Stimulated activated CD8-positive, alpha-beta memory T cell treated with anti-CD3 and anti-CD28 coated beads, Interleukin-2, amount 100 ng/mL, for 48 hours (primary cell): ENCODE measurements at regions not wholly inside any gene's neighbourhood (a gene's known extent, or its start where the extent isn't known, plus 50 kb on each side); places are given as distances from the start of the nearest gene placed in this dataset.
"Not testable (repeated sequence)": the region's sequence is repeated elsewhere in the genome, so short reads cannot be mapped to it uniquely, and the experiment has no call there.

ENCODE experiments used
- DNase-seq, 2 donors: peaks; one replicate each; pipeline ENCODE4 v3.0.0-alpha.2; 2020; ENCODE audit warnings: low read depth in 2 of 2

DNA sequence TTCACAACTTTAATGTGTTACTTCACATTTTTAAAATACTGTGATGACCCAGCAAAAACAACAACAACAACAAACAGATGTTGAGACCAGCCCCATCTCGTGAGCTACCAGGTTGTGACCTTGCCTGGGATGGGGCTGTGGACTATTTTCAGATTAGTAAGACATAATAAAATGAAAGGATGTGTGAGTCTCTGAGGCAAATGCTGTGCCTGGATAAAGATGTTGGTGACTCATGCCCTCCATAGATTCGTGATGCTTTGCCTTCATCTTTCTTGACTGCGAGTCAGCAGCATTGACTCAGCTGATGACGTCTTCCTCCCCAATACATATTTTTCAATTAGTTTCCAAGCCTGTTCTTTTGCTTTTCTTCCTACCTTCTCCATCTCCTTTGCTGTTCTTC is 453.0 kb upstream of the CFAP20DC start:
- DNase-seq: peak in 1 of 2 donors; percentile 7

DNA sequence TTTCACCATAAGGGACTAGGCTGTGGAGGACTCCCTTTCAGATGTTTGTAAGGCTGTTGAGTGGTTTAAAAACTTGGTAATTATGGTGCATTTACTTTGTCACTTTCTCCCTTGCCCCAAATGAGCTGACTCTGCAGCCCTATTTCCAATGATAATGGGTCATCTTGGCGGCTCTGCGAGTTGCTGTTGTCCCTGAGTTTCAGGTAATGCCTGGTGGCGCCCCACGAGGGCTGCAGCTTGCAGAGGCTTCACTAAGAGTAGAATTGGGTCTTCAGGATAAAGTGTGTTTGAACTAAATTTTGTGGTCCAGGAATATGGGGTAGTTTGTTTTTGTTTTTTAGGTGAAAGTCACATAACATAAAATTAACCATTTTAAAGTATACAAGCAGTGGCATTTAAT is 450.1 kb upstream of the CFAP20DC start:
- DNase-seq: no peak

DNA sequence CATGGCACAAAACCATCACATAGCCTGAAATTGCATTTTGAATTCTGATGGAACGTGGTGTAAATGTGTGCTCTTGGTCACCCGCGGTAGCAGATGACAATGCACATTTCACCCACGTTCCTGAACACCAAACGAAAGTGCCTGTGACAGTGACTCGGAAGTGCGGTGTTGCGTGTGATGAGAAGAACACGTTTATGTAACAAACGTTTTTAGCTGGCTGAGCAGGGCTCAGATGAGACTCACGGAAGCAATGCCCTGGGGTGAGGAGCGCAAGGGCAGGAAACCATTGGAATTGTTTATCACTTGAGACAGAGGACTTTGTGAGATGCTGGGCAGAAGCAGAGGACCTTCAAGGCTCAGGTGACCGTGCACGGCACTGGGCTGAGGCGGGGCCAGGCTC is 449.2 kb upstream of the CFAP20DC start:
- no peak for DNase-seq

DNA sequence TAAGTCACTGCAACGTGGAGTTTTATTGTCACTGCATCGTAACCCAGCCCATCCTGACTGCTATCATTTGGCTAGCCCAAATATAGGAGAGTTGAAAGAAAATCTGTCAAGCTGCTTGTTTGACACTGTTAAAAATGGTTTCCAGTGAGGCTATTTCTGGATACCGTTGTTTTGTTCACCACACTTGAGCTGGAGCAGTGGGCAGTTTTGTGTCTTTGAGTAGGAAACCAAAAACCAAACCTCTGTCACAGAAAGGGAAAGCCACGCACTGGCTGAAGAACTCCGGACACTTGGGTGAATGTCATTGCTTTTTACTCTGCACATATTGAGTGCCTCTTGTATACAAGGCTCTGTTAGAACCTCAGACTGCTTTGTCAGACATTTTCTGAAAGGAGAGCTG is 446.4 kb upstream of the CFAP20DC start:
- DNase-seq: no peak

DNA sequence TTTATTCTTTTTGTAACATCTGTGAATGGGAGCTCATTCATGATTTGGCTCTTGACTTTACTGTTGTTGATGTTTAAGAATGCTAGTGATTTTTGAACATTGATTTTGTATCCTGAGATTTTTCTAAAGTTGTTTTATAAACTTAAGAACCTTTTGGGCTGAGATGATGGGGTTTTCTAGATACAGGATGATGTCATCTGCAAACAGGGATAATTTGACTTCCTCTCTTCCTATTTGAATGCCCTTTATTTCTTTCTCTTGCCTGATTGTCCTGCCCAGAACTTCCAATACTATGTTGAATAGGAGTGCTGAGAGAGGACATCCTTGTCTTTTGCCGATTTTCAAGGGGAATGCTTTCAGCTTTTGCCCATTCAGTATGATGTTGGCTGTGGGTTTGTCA is 445.1 kb upstream of the CFAP20DC start:
- not testable (repeated sequence) for DNase-seq

GRCh38 chr3:59486520-59486919 is 436.7 kb upstream of the CFAP20DC start:
- no peak for DNase-seq

- DNase-seq: no peak
Measured at GRCh38 chr3:59483191-59483590, 433.4 kb upstream of the CFAP20DC start.

DNA sequence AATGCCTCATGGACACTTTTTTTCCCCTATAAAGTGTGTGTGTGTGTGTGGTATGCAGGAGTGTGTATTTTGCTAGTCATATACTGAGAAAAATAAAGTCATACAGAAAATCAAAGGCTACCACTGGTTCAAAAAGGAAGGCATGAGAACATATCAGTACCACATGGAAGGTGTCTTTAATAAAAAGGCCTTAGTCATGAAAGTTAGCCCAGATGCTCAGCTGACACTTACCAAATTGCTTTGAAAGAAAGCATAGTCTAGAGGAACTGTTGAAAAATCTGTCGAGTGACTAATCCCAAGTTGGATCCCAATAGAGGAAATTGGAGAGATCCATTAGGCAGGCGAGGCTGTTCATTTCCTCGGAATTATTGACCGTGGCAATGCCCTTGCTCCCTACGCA is 432.9 kb upstream of the CFAP20DC start:
- no peak for DNase-seq

DNA sequence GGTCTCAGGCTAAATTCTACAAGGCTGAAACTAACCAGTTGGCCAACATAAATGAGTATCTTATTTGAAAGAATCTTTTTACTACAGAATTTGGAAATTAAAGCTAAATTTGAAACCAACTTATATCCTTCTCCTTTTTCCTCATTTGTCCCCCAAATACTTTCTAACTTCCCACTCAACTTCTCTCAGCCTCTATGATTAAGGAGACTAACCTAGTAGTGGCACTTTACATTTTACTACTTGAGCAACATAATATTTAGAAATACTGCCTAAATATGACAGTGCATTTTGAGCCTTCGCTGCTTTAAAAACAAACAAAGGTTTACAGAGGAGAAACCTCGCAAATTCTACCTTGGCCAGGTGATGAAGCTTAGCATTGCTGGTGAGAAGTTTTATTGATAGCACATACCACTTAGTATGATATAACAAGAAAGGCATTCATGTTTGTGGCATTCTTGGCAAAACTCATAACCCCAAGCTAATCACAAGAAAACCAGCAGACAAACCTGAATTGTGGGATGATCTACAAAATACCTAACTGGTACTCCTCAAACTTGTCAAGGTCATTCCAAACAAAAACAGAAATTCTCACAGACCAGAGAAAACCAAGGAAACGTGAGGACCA is 432.1 kb upstream of the CFAP20DC start:
- DNase-seq: no peak

GRCh38 chr3:59480486-59480995 is 430.7 kb upstream of the CFAP20DC start:
- no peak for DNase-seq

DNA sequence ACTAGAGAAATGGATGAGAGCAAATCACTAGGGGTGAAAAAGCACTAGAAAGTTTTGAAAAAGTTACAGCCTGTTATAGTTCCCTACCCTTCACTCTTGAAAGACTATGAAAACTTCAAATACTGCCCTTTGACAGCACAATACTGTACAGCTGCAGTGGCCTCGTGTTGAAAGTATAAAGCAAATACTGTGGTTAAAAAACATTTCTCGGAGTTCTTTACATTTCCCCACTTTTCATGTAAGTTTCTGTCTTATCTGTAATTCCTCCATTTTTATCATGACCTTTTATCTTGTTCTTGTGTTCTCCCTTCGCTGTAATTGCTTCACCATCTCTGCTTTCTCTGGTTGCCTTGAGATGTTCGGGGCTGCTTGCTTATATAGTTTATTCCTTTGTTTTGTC is 423.8 kb upstream of the CFAP20DC start:
- DNase-seq: no peak

- no peak for DNase-seq
Measured at GRCh38 chr3:59472541-59472940, 422.7 kb upstream of the CFAP20DC start.

DNA sequence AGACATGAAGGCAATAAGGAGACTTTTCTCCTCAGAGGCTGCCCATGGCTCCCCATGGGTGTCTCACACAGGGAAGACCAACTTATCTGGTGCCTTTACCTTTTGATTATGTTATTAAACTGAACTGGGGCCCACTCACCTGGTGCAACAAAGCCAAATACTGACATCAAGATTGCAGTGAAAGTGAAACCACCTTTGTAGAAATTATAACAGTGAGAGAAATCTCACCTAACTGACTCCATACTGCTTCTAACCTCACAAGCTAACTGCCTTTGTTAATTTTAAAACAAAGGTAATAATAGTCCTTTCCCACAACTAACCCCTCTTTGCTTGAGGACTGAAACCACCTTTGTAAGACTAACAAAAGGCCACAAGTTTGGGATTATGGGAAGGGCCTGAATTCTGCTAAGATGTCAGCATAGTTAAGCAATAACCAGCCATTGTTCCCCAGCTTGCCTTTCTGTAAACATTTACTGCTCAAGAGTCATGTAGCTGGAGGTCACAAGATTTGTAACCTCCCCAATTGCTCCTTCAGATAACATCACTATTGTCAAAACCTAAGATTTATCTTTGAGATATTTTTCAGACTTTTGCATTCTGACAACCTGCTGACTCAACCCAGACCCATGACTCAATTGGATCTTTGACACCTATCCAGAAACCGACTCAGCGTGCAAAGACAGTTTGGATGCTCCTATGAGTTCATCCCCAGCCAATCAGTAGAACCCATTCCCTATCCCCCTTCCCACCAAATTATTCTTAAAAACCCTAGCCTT is 420.3 kb upstream of the CFAP20DC start:
- DNase-seq: no peak

DNA sequence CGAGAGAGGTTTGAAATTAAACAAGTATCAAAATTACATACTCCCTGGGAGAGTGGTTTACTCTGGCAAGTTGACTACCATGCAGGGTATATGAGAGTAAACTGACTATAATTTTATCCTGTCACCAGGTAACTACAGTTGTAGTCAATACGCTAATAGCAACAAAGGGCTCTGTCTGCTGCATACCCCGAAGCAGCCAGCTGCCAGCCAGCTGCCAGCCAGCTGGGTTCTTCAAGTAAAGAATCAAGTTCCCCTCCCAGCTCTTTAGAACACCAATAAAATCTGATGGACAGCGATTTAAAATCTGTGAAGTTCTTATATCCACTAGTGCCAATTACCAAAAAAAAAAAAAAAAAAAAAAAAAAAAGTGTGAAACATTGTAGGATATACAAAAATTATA is 417.7 kb upstream of the CFAP20DC start:
- DNase-seq: no peak

GRCh38 chr3:59464187-59464586 is 414.4 kb upstream of the CFAP20DC start:
- DNase-seq: no peak

DNA sequence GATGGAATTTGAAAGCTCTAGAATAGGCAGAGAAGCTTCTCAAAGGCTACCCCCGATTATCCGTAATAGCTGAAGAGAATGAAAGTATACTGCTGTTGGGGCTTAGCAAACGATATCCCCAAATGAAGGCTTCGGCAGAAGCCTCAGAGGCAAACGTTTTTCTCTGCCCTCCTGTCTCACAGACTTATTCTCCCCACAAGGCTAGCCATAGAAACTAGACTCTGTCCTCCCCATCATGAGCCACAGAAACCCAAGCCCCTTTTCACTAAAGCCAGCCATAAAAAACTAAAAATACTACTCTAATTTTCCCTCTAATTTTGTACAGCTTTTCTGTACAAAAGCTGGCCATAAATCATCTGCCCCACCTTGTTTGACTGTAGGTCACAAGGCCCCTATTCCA is 413.4 kb upstream of the CFAP20DC start:
- no peak for DNase-seq

DNA sequence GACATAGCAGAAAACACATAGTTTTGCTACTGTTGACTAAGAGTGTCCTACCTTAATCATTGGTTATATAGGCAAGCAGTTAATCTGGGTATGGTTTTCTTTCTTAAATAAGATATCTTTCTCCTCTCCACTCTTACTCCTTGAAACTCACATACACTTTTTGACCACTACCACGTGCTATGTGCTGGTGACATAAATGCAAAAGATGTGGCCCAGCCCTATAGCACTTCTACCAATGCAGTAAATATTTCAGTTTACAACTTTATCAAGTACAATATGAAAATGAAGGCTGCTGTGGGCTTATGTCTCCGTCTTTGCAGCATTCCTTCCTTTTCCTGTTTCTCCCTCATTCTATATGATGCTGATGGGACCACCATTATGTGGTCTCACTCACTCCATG is 410.2 kb upstream of the CFAP20DC start:
- DNase-seq: no peak

DNA sequence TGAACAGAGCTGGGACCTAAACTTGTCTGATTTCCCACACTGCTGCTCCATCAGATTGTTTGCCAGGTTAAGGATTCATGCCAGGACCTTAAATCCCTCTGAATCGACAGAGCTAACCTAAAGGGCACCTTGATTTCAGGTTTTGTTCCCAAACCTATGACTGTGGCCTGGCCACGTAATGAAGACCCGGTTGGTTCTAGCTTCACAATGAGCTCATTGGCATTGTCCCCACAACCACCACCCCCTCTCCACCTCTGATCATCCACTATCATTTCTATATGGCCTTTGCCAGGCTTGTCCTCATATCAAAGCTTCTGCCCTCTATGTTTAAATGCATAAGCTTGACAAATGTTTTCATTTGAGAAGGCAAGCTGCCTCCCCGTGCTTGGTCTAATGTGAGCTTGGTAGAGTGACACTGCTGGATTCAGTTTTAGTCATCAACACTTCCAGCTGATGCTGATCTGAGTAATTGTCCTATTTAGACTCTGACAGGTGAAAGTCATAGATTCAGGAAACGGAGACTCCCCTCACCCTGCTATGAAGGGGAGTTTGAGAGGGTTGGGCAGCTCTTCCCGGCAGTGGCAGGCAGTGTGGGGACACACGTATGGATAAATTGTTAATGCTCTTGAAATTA is 407.1 kb upstream of the CFAP20DC start:
- DNase-seq: no peak

- no peak for DNase-seq
Measured at GRCh38 chr3:59451800-59452746, 402.2 kb upstream of the CFAP20DC start.

DNA sequence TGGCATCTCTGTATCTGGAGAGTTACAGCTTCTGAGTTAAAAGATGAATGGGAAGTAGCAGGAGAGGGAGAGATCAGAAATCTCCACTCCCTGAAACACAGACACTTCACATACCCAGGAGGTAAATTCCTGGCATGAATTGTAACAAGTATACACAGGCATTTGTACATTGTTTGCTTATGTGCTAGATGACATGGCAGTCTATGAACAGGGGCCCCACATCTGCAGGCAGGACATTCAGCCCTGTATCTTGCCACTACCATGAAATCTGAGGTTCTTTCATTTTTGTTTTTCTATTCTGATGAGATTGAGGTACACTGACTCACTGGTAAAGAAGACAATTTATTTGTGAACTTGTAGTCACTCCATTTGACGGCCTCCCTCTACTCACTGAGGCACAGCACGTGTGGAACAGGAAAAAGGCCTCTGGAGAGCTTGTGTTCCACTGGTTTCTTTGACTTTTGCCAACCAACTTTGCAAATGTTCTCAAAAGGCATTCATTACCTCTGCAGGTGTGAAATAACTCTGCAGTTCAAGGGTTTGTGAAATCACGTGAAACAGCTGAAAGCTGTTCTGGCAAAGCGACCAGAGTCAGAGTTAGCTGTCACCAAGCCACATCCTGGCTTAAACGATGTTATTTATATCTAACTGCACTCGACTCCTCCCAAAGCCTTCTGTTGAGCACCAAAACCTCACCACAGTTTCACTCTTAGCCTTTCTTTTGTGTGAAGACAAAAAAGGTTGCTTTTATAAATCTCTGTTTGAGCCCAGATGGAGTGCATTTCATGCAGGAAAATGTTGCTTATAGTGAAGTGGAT is 401.3 kb upstream of the CFAP20DC start:
- DNase-seq: no peak

GRCh38 chr3:59450437-59450836 is 400.6 kb upstream of the CFAP20DC start:
- DNase-seq: no peak
